ENCODE measurements at regions not wholly inside any gene's neighbourhood (a gene's known extent, or its start where the extent isn't known, plus 50 kb on each side); places are given as distances from the start of the nearest gene placed in this dataset.

- DNase-seq, result no peak
These were observed 258.3 kb upstream of the MOCS1 start for GRCh38 chr6:40192516-40192915.

- DNase-seq, result no peak
These were observed 254.7 kb upstream of the MOCS1 start for GRCh38 chr6:40188931-40189330.

GRCh38 chr6:40187535-40188144 is 253.4 kb upstream of the MOCS1 start:
- DNase-seq, result no peak

- no peak for DNase-seq
These were observed 251.2 kb upstream of the MOCS1 start for GRCh38 chr6:40185486-40185885.

GRCh38 chr6:40183902-40184301 is 249.6 kb upstream of the MOCS1 start:
- DNase-seq, result no peak

- no peak for DNase-seq
These were observed 247.1 kb upstream of the MOCS1 start for GRCh38 chr6:40181367-40181766.

- DNase-seq, result no peak
These were observed 246.0 kb upstream of the MOCS1 start for GRCh38 chr6:40180271-40180670.

GRCh38 chr6:40179496-40179895 is 245.2 kb upstream of the MOCS1 start:
- no peak for DNase-seq

- DNase-seq, result no peak
These were observed 243.3 kb upstream of the MOCS1 start for GRCh38 chr6:40177598-40177997.

- DNase-seq, result no peak
These were observed 241.9 kb upstream of the MOCS1 start for GRCh38 chr6:40176152-40176551.

- no peak for DNase-seq
These were observed 238.0 kb upstream of the MOCS1 start for GRCh38 chr6:40172272-40172671.

- no peak for DNase-seq
These were observed 237.1 kb upstream of the MOCS1 start for GRCh38 chr6:40171343-40171742.

- DNase-seq, result no peak
These were observed 236.6 kb upstream of the MOCS1 start for GRCh38 chr6:40170856-40171255.

- DNase-seq, result no peak
These were observed 235.6 kb upstream of the MOCS1 start for GRCh38 chr6:40169878-40170277.

GRCh38 chr6:40166963-40167362 is 232.7 kb upstream of the MOCS1 start:
- DNase-seq, result no peak

GRCh38 chr6:40165036-40165709 is 230.9 kb upstream of the MOCS1 start:
- no peak for DNase-seq

- no peak for DNase-seq
These were observed 230.1 kb upstream of the MOCS1 start for GRCh38 chr6:40164345-40164755.

GRCh38 chr6:40163924-40164323 is 229.7 kb upstream of the MOCS1 start:
- no peak for DNase-seq

- DNase-seq, result no peak
These were observed 227.8 kb upstream of the MOCS1 start for GRCh38 chr6:40162074-40162473.

- no peak for DNase-seq
These were observed 226.6 kb upstream of the MOCS1 start for GRCh38 chr6:40160826-40161225.

- DNase-seq, result no peak
These were observed 225.6 kb upstream of the MOCS1 start for GRCh38 chr6:40159865-40160264.

GRCh38 chr6:40152701-40153436 is 218.6 kb upstream of the MOCS1 start:
- no peak for DNase-seq

- no peak for DNase-seq
These were observed 217.9 kb upstream of the MOCS1 start for GRCh38 chr6:40152196-40152595.
